Liver (tissue), 3 donors: ENCODE measurements at regions not wholly inside any gene's neighbourhood (a gene's known extent, or its start where the extent isn't known, plus 50 kb on each side); places are given as distances from the start of the nearest gene placed in this dataset.

Experiments
- CTCF ChIP-seq: fragments of 150-350 bp; IDR thresholded peaks from 2 replicates; pipeline ENCODE4 v1.5.1; 2017; ENCODE audit warnings: improper control_type of control experiment, low read depth, low read length; ENCODE audit not compliant: missing input control
- GABPA ChIP-seq, 2 donors: IDR thresholded peaks in 1 of 2; conservative IDR thresholded peaks in 1 of 2; 2 replicates each; pipeline ENCODE4 v1.6.1; 2016; ENCODE audit warnings: antibody characterized with exemption in 2 of 2, mild to moderate bottlenecking in 1 of 2, moderate library complexity in 1 of 2
- HNF4A ChIP-seq, 2 donors: conservative IDR thresholded peaks; 2 replicates each; pipeline ENCODE4 v1.6.1; 2016; ENCODE audit warnings: antibody characterized with exemption in 2 of 2, mild to moderate bottlenecking in 2 of 2
- JUND ChIP-seq, 2 donors: IDR thresholded peaks; 2 replicates each; pipeline ENCODE4 v1.6.1; 2016; ENCODE audit warnings: antibody characterized with exemption in 2 of 2
- MAX ChIP-seq: IDR thresholded peaks from 2 replicates; pipeline ENCODE4 v1.6.1; 2016; ENCODE audit warnings: antibody characterized with exemption
- RAD21 ChIP-seq, 2 donors: IDR thresholded peaks; 2 replicates each; pipeline ENCODE4 v1.6.1; 2016; ENCODE audit warnings: antibody characterized with exemption in 2 of 2, mild to moderate bottlenecking in 2 of 2
- REST ChIP-seq: IDR thresholded peaks from 2 replicates; pipeline ENCODE4 v1.6.1; 2016; ENCODE audit warnings: antibody characterized with exemption, mild to moderate bottlenecking
- SP1 ChIP-seq: IDR thresholded peaks from 2 replicates; pipeline ENCODE4 v1.6.1; 2018; ENCODE audit warnings: antibody characterized with exemption, mild to moderate bottlenecking
- TAF1 ChIP-seq: conservative IDR thresholded peaks from 2 replicates; pipeline ENCODE4 v1.6.1; 2016; ENCODE audit warnings: antibody characterized with exemption, mild to moderate bottlenecking
- YY1 ChIP-seq: IDR thresholded peaks from 2 replicates; pipeline ENCODE4 v1.6.1; 2016; ENCODE audit warnings: antibody characterized with exemption, mild to moderate bottlenecking
- ZBTB33 ChIP-seq: IDR thresholded peaks from 2 replicates; pipeline ENCODE4 v1.6.1; 2016; ENCODE audit warnings: antibody characterized with exemption
- donor health status: healthy.
- donor health status: healthy.

- TF ChIP-seq CTCF (no peak), YY1 (no peak), GABPA (IDR thresholded peaks at IDR 0.05 in 1 of 2, conservative IDR thresholded peaks at IDR 0.05 in 1 of 2) (no peak), TAF1 (no peak), RAD21 (IDR thresholded peaks at IDR 0.05) (no peak), REST (no peak), JUND (IDR thresholded peaks at IDR 0.05) (no peak), MAX (no peak), ZBTB33 (no peak), HNF4A (conservative IDR thresholded peaks at IDR 0.05) (no peak), SP1 (no peak)
These were observed 452.6 kb upstream of the KLF12 start for GRCh38 chr13:74586847-74587246.
